ENCODE measurements at regions not wholly inside any gene's neighbourhood (a gene's known extent, or its start where the extent isn't known, plus 50 kb on each side); places are given as distances from the start of the nearest gene placed in this dataset.

DNA sequence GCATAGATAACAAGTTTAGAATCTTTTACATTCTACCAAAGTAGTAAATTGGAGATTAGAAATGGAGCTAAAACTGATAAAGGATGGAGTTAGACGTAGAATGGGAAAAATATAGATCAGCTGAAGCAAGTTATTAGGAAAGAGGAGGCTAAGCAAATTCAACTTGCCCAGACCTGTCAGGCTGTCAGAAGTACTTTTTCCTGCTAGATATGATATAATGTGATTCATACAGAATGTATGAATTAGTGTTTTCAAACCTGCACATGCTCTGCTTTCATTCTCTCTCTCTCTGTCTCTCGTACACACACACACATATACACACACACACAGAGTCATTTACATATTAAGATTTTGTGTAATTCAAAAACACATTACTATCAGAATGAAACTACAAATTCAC, 133.2 kb upstream of the HDGFL1 start (continued):
- TF ChIP-seq, protein P1, sequence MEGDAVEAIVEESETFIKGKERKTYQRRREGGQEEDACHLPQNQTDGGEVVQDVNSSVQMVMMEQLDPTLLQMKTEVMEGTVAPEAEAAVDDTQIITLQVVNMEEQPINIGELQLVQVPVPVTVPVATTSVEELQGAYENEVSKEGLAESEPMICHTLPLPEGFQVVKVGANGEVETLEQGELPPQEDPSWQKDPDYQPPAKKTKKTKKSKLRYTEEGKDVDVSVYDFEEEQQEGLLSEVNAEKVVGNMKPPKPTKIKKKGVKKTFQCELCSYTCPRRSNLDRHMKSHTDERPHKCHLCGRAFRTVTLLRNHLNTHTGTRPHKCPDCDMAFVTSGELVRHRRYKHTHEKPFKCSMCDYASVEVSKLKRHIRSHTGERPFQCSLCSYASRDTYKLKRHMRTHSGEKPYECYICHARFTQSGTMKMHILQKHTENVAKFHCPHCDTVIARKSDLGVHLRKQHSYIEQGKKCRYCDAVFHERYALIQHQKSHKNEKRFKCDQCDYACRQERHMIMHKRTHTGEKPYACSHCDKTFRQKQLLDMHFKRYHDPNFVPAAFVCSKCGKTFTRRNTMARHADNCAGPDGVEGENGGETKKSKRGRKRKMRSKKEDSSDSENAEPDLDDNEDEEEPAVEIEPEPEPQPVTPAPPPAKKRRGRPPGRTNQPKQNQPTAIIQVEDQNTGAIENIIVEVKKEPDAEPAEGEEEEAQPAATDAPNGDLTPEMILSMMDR (IDR thresholded peaks at IDR 0.05; ENCODE audit: low read depth, low read length, missing input control) = no peak
- no peak for TF ChIP-seq HNF4A (conservative IDR thresholded peaks at IDR 0.05)
- TF ChIP-seq FOXA1 (IDR thresholded peaks at IDR 0.05) = no peak
- TF ChIP-seq YY1 (IDR thresholded peaks at IDR 0.05) = no peak
- no peak for TF ChIP-seq FOXA2 (IDR thresholded peaks at IDR 0.05)

DNA sequence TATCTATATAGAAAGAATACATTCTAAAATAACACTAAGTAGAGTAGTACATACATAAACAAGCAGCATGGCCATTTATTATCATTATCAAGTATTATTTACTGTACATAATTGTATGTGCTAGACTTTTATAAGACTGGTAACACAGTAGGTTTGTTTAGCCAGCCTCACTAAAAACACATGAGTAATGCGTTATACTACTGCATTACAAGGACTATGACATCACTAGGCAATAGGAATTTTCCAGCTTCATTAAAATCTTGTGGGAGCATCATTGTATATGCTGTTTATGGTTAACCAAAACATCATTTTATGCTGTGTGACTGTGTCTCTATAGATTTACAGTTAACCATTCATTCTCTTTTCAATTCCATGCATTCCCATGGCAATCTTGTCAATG, 131.7 kb upstream of the HDGFL1 start:
- no peak for DNase-seq (ENCODE audit: low spot score)
- Histone ChIP-seq H3K27ac (ENCODE audit: low read depth in 1 of 2, low read length in 2 of 2) (no peak overlapping the region), H3K36me3 (ENCODE audit: control insufficient read depth in 4 of 4, insufficient read depth in 3 of 4, low read depth in 1 of 4, low read length in 3 of 4) (no peaks in the 10 kb centered on the region), H3K27me3 (ENCODE audit: control insufficient read depth in 4 of 4, insufficient read depth in 4 of 4, low read length in 3 of 4) (no peaks in the 10 kb centered on the region), H3K9ac (ENCODE audit: low read depth in 1 of 2, low read length in 2 of 2) (no peak overlapping the region), H3K9me3 (ENCODE audit: control insufficient read depth in 4 of 4, low read length in 3 of 4) (peaks cover 0 to 2% (median 0%) of the 10 kb centered on the region in 4 donors), H3K4me3 (ENCODE audit: low read depth in 1 of 3, low read length in 3 of 3) (no peak overlapping the region), H3K4me1 (ENCODE audit: control insufficient read depth in 4 of 4, insufficient read depth in 4 of 4, low read length in 3 of 4) (no peaks in the 10 kb centered on the region)
- WGBS = 92% methylated on average over 1 of the region's 1 CpG
- TF ChIP-seq, protein P1 (IDR thresholded peaks at IDR 0.05; ENCODE audit: low read depth, low read length, missing input control) = no peak
- TF ChIP-seq, protein P2, sequence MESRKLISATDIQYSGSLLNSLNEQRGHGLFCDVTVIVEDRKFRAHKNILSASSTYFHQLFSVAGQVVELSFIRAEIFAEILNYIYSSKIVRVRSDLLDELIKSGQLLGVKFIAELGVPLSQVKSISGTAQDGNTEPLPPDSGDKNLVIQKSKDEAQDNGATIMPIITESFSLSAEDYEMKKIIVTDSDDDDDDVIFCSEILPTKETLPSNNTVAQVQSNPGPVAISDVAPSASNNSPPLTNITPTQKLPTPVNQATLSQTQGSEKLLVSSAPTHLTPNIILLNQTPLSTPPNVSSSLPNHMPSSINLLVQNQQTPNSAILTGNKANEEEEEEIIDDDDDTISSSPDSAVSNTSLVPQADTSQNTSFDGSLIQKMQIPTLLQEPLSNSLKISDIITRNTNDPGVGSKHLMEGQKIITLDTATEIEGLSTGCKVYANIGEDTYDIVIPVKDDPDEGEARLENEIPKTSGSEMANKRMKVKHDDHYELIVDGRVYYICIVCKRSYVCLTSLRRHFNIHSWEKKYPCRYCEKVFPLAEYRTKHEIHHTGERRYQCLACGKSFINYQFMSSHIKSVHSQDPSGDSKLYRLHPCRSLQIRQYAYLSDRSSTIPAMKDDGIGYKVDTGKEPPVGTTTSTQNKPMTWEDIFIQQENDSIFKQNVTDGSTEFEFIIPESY (IDR thresholded peaks at IDR 0.05) = no peak
- TF ChIP-seq, protein P3, sequence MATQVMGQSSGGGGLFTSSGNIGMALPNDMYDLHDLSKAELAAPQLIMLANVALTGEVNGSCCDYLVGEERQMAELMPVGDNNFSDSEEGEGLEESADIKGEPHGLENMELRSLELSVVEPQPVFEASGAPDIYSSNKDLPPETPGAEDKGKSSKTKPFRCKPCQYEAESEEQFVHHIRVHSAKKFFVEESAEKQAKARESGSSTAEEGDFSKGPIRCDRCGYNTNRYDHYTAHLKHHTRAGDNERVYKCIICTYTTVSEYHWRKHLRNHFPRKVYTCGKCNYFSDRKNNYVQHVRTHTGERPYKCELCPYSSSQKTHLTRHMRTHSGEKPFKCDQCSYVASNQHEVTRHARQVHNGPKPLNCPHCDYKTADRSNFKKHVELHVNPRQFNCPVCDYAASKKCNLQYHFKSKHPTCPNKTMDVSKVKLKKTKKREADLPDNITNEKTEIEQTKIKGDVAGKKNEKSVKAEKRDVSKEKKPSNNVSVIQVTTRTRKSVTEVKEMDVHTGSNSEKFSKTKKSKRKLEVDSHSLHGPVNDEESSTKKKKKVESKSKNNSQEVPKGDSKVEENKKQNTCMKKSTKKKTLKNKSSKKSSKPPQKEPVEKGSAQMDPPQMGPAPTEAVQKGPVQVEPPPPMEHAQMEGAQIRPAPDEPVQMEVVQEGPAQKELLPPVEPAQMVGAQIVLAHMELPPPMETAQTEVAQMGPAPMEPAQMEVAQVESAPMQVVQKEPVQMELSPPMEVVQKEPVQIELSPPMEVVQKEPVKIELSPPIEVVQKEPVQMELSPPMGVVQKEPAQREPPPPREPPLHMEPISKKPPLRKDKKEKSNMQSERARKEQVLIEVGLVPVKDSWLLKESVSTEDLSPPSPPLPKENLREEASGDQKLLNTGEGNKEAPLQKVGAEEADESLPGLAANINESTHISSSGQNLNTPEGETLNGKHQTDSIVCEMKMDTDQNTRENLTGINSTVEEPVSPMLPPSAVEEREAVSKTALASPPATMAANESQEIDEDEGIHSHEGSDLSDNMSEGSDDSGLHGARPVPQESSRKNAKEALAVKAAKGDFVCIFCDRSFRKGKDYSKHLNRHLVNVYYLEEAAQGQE (IDR thresholded peaks at IDR 0.05) = no peak

DNA sequence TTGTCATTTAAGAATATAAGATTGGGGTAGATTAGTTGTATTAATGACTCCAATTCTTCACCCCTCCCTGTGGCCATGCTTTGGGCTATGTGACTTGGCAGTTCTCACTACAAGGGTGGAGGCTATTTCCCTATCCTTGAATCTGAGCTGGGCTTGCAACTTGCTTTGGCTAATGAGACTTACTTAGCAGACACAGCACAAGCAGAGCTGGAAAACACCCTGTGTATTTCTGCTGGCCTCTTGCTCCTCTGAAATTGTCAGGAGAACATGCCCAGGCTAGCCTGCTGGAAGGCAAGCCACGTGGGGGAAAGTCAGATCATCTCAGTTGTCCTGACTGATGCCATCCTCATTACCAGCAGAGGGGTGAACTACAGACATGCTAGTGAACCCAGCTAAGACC, 126.5 kb upstream of the HDGFL1 start:
- TF ChIP-seq RAD21 (IDR thresholded peaks at IDR 0.05) = no peak
- 73% methylated on average over 1 of the region's 1 CpG for WGBS
- no peak for DNase-seq (ENCODE audit: low spot score)

More for the DNA sequence above, 126.5 kb upstream of the HDGFL1 start:
- no peak overlapping the region for H3K4me3 ChIP-seq (ENCODE audit: low read depth in 1 of 3, low read length in 3 of 3)
- no peaks in the 10 kb centered on the region for H3K36me3 ChIP-seq (ENCODE audit: control insufficient read depth in 4 of 4, insufficient read depth in 3 of 4, low read depth in 1 of 4, low read length in 3 of 4)
- no peak overlapping the region for H3K27ac ChIP-seq (ENCODE audit: low read depth in 1 of 2, low read length in 2 of 2)
- no peaks in the 10 kb centered on the region for H3K4me1 ChIP-seq (ENCODE audit: control insufficient read depth in 4 of 4, insufficient read depth in 4 of 4, low read length in 3 of 4)
- no peak overlapping the region for H3K9ac ChIP-seq (ENCODE audit: low read depth in 1 of 2, low read length in 2 of 2)
- no peaks in the 10 kb centered on the region for H3K27me3 ChIP-seq (ENCODE audit: control insufficient read depth in 4 of 4, insufficient read depth in 4 of 4, low read length in 3 of 4)
- peaks cover 0 to 3% (median 0%) of the 10 kb centered on the region in 4 donors for H3K9me3 ChIP-seq (ENCODE audit: control insufficient read depth in 4 of 4, low read length in 3 of 4)
